ENCODE measurements at regions not wholly inside any gene's neighbourhood (a gene's known extent, or its start where the extent isn't known, plus 50 kb on each side); places are given as distances from the start of the nearest gene placed in this dataset.

- Histone ChIP-seq H2AFZ (no peak overlapping the region), H3K4me3 (no peak overlapping the region), H3K27me3 (replicated peaks; ENCODE audit: insufficient read depth) (no peaks in the 10 kb centered on the region), H3K9me3 (ENCODE audit: low read depth) (no peaks in the 10 kb centered on the region), H3K4me1 (ENCODE audit: insufficient read depth) (no peaks in the 10 kb centered on the region), H3K36me3 (ENCODE audit: low read depth) (no peaks in the 10 kb centered on the region), H3K4me2 (ENCODE audit: unreplicated experiment) (no peak overlapping the region), H3K27ac (no peak overlapping the region), H3K9me2 (ENCODE audit: insufficient read depth) (no peaks in the 10 kb centered on the region), H3F3A (ENCODE audit: insufficient read depth) (no peaks in the 10 kb centered on the region), H4K20me1 (ENCODE audit: insufficient read depth) (no peaks in the 10 kb centered on the region), H3K9ac (no peak overlapping the region), H3K79me2 (ENCODE audit: insufficient read depth) (no peaks in the 10 kb centered on the region)
- WGBS, 2 experiments (ENCODE audit: low coverage in 1 of 2, low lambda C conversion rate in 2 of 2, missing lambda C conversion rate in 2 of 2), result 16 to 20% methylated on average over 4 of the region's 4 CpGs
- in situ Hi-C loops (cut with MboI), result no loop called here
- TF ChIP-seq EZH2 (IDR thresholded peaks at IDR 0.05; ENCODE audit: insufficient read depth, poor library complexity, severe bottlenecking) (no peak), EZH2phosphoT487 (IDR thresholded peaks at IDR 0.05; ENCODE audit: insufficient read depth, low read depth) (no peak)
- DNase-seq, result no peak
These were observed 387.2 kb upstream of the NCAM2 start for GRCh38 chr21:20611008-20611407.

GRCh38 chr21:20613654-20614053 lies 384.6 kb upstream of the NCAM2 start:
- Histone ChIP-seq H3K9me2 (ENCODE audit: insufficient read depth) (no peaks in the 10 kb centered on the region), H3K27ac (no peak overlapping the region), H3K36me3 (ENCODE audit: low read depth) (no peaks in the 10 kb centered on the region), H3K9ac (no peak overlapping the region), H3K79me2 (ENCODE audit: insufficient read depth) (no peaks in the 10 kb centered on the region), H3K9me3 (ENCODE audit: low read depth) (no peaks in the 10 kb centered on the region), H3K4me2 (ENCODE audit: unreplicated experiment) (no peak overlapping the region), H2AFZ (no peak overlapping the region), H3K27me3 (replicated peaks; ENCODE audit: insufficient read depth) (no peaks in the 10 kb centered on the region), H3K4me3 (no peak overlapping the region), H4K20me1 (ENCODE audit: insufficient read depth) (no peaks in the 10 kb centered on the region), H3F3A (ENCODE audit: insufficient read depth) (no peaks in the 10 kb centered on the region), H3K4me1 (ENCODE audit: insufficient read depth) (no peaks in the 10 kb centered on the region)
- WGBS, 2 experiments (ENCODE audit: low coverage in 1 of 2, low lambda C conversion rate in 2 of 2, missing lambda C conversion rate in 2 of 2), result 0 to 6% methylated on average over 2 of the region's 2 CpGs
- DNase-seq, result no peak
- in situ Hi-C loops (cut with MboI), result no loop called here
- TF ChIP-seq EZH2phosphoT487 (IDR thresholded peaks at IDR 0.05; ENCODE audit: insufficient read depth, low read depth) (no peak), EZH2 (IDR thresholded peaks at IDR 0.05; ENCODE audit: insufficient read depth, poor library complexity, severe bottlenecking) (no peak)

GRCh38 chr21:20617130-20617529 lies 381.1 kb upstream of the NCAM2 start:
- H3F3A ChIP-seq (ENCODE audit: insufficient read depth), result no peaks in the 10 kb centered on the region
- H3K4me2 ChIP-seq (ENCODE audit: unreplicated experiment), result no peak overlapping the region
- H3K27me3 ChIP-seq (replicated peaks; ENCODE audit: insufficient read depth), result no peaks in the 10 kb centered on the region
- peaks cover 8% of the 10 kb centered on the region for H3K9me3 ChIP-seq (ENCODE audit: low read depth)
- no peak overlapping the region for H3K4me3 ChIP-seq
- no peak overlapping the region for H3K9ac ChIP-seq
- no peak for DNase-seq
- H3K79me2 ChIP-seq (ENCODE audit: insufficient read depth), result no peaks in the 10 kb centered on the region
- TF ChIP-seq EZH2phosphoT487 (IDR thresholded peaks at IDR 0.05; ENCODE audit: insufficient read depth, low read depth) (no peak), EZH2 (IDR thresholded peaks at IDR 0.05; ENCODE audit: insufficient read depth, poor library complexity, severe bottlenecking) (no peak)
- in situ Hi-C loops (cut with MboI), result no loop called here
- WGBS, 2 experiments (ENCODE audit: low coverage in 1 of 2, low lambda C conversion rate in 2 of 2, missing lambda C conversion rate in 2 of 2), result 29 to 34% methylated on average over 6 of the region's 6 CpGs
- H3K36me3 ChIP-seq (ENCODE audit: low read depth), result no peaks in the 10 kb centered on the region
- no peaks in the 10 kb centered on the region for H4K20me1 ChIP-seq (ENCODE audit: insufficient read depth)
- no peaks in the 10 kb centered on the region for H3K4me1 ChIP-seq (ENCODE audit: insufficient read depth)
- H2AFZ ChIP-seq, result no peak overlapping the region
- H3K9me2 ChIP-seq (ENCODE audit: insufficient read depth), result no peaks in the 10 kb centered on the region
- no peak overlapping the region for H3K27ac ChIP-seq

- TF ChIP-seq EZH2 (IDR thresholded peaks at IDR 0.05; ENCODE audit: insufficient read depth, poor library complexity, severe bottlenecking), result no peak
- no peak for TF ChIP-seq EZH2phosphoT487 (IDR thresholded peaks at IDR 0.05; ENCODE audit: insufficient read depth, low read depth)
- no peak for DNase-seq
- Histone ChIP-seq H3K9ac (no peak overlapping the region), H2AFZ (no peak overlapping the region), H4K20me1 (ENCODE audit: insufficient read depth) (no peaks in the 10 kb centered on the region), H3K27ac (no peak overlapping the region), H3F3A (ENCODE audit: insufficient read depth) (no peaks in the 10 kb centered on the region), H3K27me3 (replicated peaks; ENCODE audit: insufficient read depth) (no peaks in the 10 kb centered on the region), H3K4me3 (no peak overlapping the region), H3K4me1 (ENCODE audit: insufficient read depth) (no peaks in the 10 kb centered on the region), H3K9me2 (ENCODE audit: insufficient read depth) (no peaks in the 10 kb centered on the region), H3K36me3 (ENCODE audit: low read depth) (no peaks in the 10 kb centered on the region), H3K4me2 (ENCODE audit: unreplicated experiment) (no peak overlapping the region), H3K9me3 (ENCODE audit: low read depth) (peaks cover 8% of the 10 kb centered on the region), H3K79me2 (ENCODE audit: insufficient read depth) (no peaks in the 10 kb centered on the region)
- in situ Hi-C loops (cut with MboI), result no loop called here
- WGBS, 2 experiments (ENCODE audit: low coverage in 1 of 2, low lambda C conversion rate in 2 of 2, missing lambda C conversion rate in 2 of 2), result 0 to 6% methylated on average over 3 of the region's 3 CpGs
These were observed 379.3 kb upstream of the NCAM2 start for GRCh38 chr21:20618878-20619277.

- TF ChIP-seq EZH2 (IDR thresholded peaks at IDR 0.05; ENCODE audit: insufficient read depth, poor library complexity, severe bottlenecking), result no peak
- TF ChIP-seq EZH2phosphoT487 (IDR thresholded peaks at IDR 0.05; ENCODE audit: insufficient read depth, low read depth), result no peak
- no peak overlapping the region for H2AFZ ChIP-seq
- DNase-seq, result no peak
- H3K9me2 ChIP-seq (ENCODE audit: insufficient read depth), result no peaks in the 10 kb centered on the region
- H3F3A ChIP-seq (ENCODE audit: insufficient read depth), result no peaks in the 10 kb centered on the region
- no peaks in the 10 kb centered on the region for H4K20me1 ChIP-seq (ENCODE audit: insufficient read depth)
- no peak overlapping the region for H3K27ac ChIP-seq
- H3K4me3 ChIP-seq, result no peak overlapping the region
- H3K9me3 ChIP-seq (ENCODE audit: low read depth), result no peaks in the 10 kb centered on the region
- no peaks in the 10 kb centered on the region for H3K4me1 ChIP-seq (ENCODE audit: insufficient read depth)
- 23 to 36% methylated on average over 4 of the region's 4 CpGs for WGBS, 2 experiments (ENCODE audit: low coverage in 1 of 2, low lambda C conversion rate in 2 of 2, missing lambda C conversion rate in 2 of 2)
- no peaks in the 10 kb centered on the region for H3K79me2 ChIP-seq (ENCODE audit: insufficient read depth)
- no peak overlapping the region for H3K4me2 ChIP-seq (ENCODE audit: unreplicated experiment)
- H3K36me3 ChIP-seq (ENCODE audit: low read depth), result no peaks in the 10 kb centered on the region
- H3K27me3 ChIP-seq (replicated peaks; ENCODE audit: insufficient read depth), result no peaks in the 10 kb centered on the region
- no peak overlapping the region for H3K9ac ChIP-seq
- in situ Hi-C loops (cut with MboI), result no loop called here
These were observed 370.6 kb upstream of the NCAM2 start for GRCh38 chr21:20627594-20627993.
